Transverse colon (tissue), 4 donors: ENCODE measurements at regions not wholly inside any gene's neighbourhood (a gene's known extent, or its start where the extent isn't known, plus 50 kb on each side); places are given as distances from the start of the nearest gene placed in this dataset.
A peak's percentile ranks its signal among the peaks of the same experiment; 100 is the strongest.

Experiments used
- DNase-seq: peaks from one replicate; pipeline ENCODE4 v3.0.0-alpha.2; 2019
- H3K27ac ChIP-seq, 4 donors: fragments of 200-600 bp; sonication (generic); 2 replicates each; pipeline ENCODE4 v1.5.1; 2016 to 2018; ENCODE audit warnings: inconsistent platforms in 4 of 4
- H3K27me3 ChIP-seq: fragments of 200-600 bp; sonication (generic); 2 replicates; pipeline ENCODE4 v1.5.1; 2017; ENCODE audit warnings: inconsistent platforms
- H3K36me3 ChIP-seq, 4 donors: fragments of 200-600 bp; sonication (generic); 2 replicates each; pipeline ENCODE4 v1.5.1; 2017 to 2019; ENCODE audit warnings: inconsistent platforms in 4 of 4
- H3K4me1 ChIP-seq, 4 donors: fragments of 200-600 bp; sonication (generic); 2 replicates each; pipeline ENCODE4 v1.5.1; 2017 to 2020; ENCODE audit warnings: inconsistent platforms in 4 of 4
- H3K4me3 ChIP-seq, 4 donors: fragments of 200-600 bp; sonication (generic); 1 replicate in 1 of 4; 2 replicates in 3 of 4; pipeline versions ENCODE4 v1.5.1 to v1.6.1; 2017 to 2019; ENCODE audit warnings: inconsistent platforms in 4 of 4
- H3K9me3 ChIP-seq, 2 donors: fragments of 200-600 bp; sonication (generic); 2 replicates each; pipeline ENCODE4 v1.5.1; 2017 to 2019; ENCODE audit warnings: inconsistent platforms in 2 of 2
- EP300 ChIP-seq: sonication (generic); formaldehyde crosslinking; IDR thresholded peaks from one replicate; pipeline ENCODE4 v1.6.1; 2017; ENCODE audit warnings: antibody characterized with exemption, low read depth
- POLR2A ChIP-seq: fragments of 450-650 bp; IDR thresholded peaks from one replicate; pipeline ENCODE4 v1.6.1; 2016; ENCODE audit warnings: antibody characterized with exemption, mild to moderate bottlenecking, moderate library complexity
- POLR2AphosphoS5 ChIP-seq, 3 donors: sonication (generic); formaldehyde crosslinking; IDR thresholded peaks; one replicate each; pipeline ENCODE4 v1.6.1; 2016; ENCODE audit warnings: antibody characterized with exemption in 3 of 3
- WGBS, 2 donors: methylation state at CpG; one replicate each; pipeline ENCODE4 v1.1.5; 2018; ENCODE audit warnings: low coverage in 1 of 2; 5-methylcytosine and 5-hydroxymethylcytosine counted together
- in situ Hi-C, 4 donors: fragments of 200-750 bp; cut with MboI; loops; one replicate each; pipeline versions ENCODE4 v1.15.0 to v1.15.1; 2017; ENCODE audit warnings: low sequenced_read_pairs in 3 of 4, low pct_ligation_motif_present in 1 of 4, low pct_unique_long_range_greater_than_20kb in 1 of 4
- intact Hi-C: fragments of 100-400 bp; cut with DNase I; formaldehyde crosslinking; loops from one replicate; pipeline ENCODE4 v1.15.1; 2023; ENCODE audit warnings: low total_unique reads
- TF ChIP-seq, protein P1 (sequence below), 5 experiments: fragments of 200-600 bp in 3 of 5; fragments of 450-650 bp in 2 of 5; sonication (generic) in 3 of 5; IDR thresholded peaks; 1 replicate in 2 of 5; 2 replicates in 3 of 5; pipeline ENCODE4 v1.5.1; 2016 to 2017; ENCODE audit warnings: antibody characterized with exemption in 5 of 5, inconsistent platforms in 3 of 5, mild to moderate bottlenecking in 2 of 5, moderate library complexity in 1 of 5

DNA sequence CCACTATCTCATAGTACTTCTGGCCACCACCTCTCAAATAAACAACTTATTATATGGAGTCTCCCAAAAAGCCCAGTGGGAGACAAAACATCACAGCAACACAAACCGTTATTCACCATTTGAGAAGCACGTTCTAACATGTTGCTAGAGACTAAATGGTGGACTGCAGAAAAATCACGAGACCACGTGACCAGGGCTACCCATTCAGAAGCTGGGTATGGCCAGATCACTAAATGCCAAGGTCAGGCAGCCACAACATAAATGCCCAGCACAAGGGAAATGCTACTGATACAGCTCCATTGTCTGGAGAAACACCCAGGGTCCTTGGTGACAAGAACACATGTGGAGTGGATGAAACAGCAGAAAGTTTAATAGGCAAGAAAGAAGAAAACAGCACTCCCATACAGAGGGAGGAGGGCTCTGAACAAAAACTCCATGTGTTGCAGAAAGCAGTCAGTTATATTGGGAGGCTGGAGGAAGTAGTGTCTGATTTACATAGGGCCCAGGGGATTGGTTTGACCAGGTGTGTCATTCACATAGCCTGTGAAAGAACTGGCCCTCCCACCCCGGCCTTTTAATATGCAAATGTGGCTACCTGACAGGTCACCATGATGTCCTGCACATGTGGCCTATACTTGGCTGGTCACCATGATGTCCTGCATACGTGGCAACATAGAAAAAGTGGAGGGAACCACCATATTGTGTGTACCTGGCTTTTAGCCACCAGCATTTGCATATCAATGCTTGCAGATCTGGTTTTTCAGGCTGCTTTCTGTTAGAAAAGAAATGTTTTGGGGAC is 97.2 kb downstream of the TRIM36 start:
- Histone ChIP-seq H3K36me3 (no peaks in the 10 kb centered on the region), H3K27ac (no peak overlapping the region), H3K9me3 (no peaks in the 10 kb centered on the region), H3K4me3 (no peak overlapping the region), H3K4me1 (peaks cover 0 to 3% (median 0%) of the 10 kb centered on the region in 4 donors), H3K27me3 (peaks cover 7% of the 10 kb centered on the region)
- no peak for DNase-seq
- intact Hi-C loops: no loop called here
- in situ Hi-C loops: no loop called here
- TF ChIP-seq POLR2AphosphoS5 (IDR thresholded peaks at IDR 0.05) (no peak), EP300 (no peak)
- TF ChIP-seq, protein P1, sequence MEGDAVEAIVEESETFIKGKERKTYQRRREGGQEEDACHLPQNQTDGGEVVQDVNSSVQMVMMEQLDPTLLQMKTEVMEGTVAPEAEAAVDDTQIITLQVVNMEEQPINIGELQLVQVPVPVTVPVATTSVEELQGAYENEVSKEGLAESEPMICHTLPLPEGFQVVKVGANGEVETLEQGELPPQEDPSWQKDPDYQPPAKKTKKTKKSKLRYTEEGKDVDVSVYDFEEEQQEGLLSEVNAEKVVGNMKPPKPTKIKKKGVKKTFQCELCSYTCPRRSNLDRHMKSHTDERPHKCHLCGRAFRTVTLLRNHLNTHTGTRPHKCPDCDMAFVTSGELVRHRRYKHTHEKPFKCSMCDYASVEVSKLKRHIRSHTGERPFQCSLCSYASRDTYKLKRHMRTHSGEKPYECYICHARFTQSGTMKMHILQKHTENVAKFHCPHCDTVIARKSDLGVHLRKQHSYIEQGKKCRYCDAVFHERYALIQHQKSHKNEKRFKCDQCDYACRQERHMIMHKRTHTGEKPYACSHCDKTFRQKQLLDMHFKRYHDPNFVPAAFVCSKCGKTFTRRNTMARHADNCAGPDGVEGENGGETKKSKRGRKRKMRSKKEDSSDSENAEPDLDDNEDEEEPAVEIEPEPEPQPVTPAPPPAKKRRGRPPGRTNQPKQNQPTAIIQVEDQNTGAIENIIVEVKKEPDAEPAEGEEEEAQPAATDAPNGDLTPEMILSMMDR (IDR thresholded peaks at IDR 0.05): no peak
- WGBS, 2 donors: 81 to 100% methylated on average over 3 to 6 of the region's 6 CpGs

DNA sequence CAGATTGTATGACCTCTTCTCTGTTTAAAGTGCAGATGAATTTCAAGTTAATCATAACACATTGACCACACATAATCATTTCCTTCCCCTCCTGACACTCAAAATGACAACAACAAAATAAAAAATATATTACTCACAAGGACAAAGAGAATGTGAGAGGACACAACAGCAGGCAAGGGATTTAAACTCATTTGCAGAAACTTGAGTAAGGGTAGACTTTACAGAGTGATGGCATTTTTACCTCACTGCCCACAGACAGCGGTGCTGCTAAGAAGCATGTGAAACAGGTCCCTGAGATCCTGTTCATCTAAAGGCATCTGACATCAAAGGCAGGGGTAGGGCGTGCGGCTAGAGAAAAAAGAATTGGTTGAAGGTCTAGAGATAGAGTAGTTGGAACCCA is 99.0 kb downstream of the TRIM36 start:
- no peak for DNase-seq
- Histone ChIP-seq H3K9me3 (no peaks in the 10 kb centered on the region), H3K27me3 (peaks cover 7% of the 10 kb centered on the region), H3K4me1 (peaks cover 0 to 3% (median 0%) of the 10 kb centered on the region in 4 donors), H3K27ac (no peak overlapping the region), H3K36me3 (no peaks in the 10 kb centered on the region), H3K4me3 (no peak overlapping the region)
- intact Hi-C loops (no loop called here), in situ Hi-C loops (no loop called here)
- TF ChIP-seq POLR2AphosphoS5 (IDR thresholded peaks at IDR 0.05) (no peak), POLR2A (no peak), EP300 (no peak)
- TF ChIP-seq, protein P1 (IDR thresholded peaks at IDR 0.05): no peak
- WGBS, 2 donors: 83 to 84% methylated on average over 2 to 3 of the region's 3 CpGs

DNA sequence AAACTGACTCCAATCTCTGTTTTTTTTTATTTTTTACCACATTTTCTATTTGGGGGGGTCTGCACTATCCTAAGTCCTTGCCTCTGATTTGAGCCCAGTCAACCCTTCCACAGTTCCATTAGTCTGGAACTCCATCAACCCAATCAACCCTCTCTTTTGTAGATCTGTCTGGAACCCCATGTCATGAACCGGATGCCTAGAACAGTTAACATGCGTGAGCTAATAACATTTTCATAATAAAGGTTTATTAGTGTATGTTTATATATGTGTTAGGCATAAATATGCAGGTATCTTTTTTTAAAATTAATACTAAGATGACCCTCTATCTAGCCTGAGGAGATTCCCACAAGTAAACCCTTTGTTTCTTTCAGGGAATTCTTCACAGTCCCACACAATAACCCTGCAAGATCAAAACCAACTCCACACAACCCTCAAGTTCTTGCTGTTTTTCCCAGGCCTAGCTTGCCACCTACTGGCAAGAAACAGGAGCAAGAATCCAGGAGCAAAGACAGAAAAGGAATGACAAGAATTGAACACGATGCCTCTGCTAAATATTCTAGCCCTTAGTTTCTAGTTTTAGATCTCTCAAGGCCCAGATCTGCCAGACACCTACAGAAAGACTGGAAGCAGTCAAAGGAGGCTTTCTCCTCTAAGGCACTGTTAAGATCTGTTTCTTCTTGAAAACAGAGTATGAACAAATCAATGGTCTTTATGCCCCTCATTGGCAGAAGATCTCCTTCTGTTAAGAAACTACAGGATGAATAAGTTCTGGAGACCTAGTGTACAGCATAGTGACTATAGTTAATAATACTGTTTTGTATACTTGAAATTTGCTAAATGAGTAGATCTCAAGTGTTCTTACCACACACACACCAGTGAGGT is 100.4 kb downstream of the TRIM36 start:
- Histone ChIP-seq H3K27ac (no peak overlapping the region), H3K9me3 (no peaks in the 10 kb centered on the region), H3K4me1 (peaks cover 0 to 3% (median 0%) of the 10 kb centered on the region in 4 donors), H3K27me3 (peaks cover 7% of the 10 kb centered on the region), H3K36me3 (no peaks in the 10 kb centered on the region), H3K4me3 (no peak overlapping the region)
- 44 to 59% methylated on average over 3 of the region's 3 CpGs for WGBS, 2 donors
- TF ChIP-seq, protein P1 (IDR thresholded peaks at IDR 0.05): peak; percentile 33 to 46 (median 39)
- TF ChIP-seq POLR2AphosphoS5 (IDR thresholded peaks at IDR 0.05) (no peak), EP300 (no peak)
- in situ Hi-C loops: no loop called here
- peak; percentile 8 for DNase-seq
- intact Hi-C loops: loop anchor here (10.0 kb wide), 1 partner anchor 1455 kb away; no protein-coding TSS in a partner anchor
